ENCODE measurements at regions not wholly inside any gene's neighbourhood (a gene's known extent, or its start where the extent isn't known, plus 50 kb on each side); places are given as distances from the start of the nearest gene placed in this dataset.

GRCh38 chrY:19055232-19056137 lies 281.9 kb upstream of the HSFY2 start:
- TF ChIP-seq, protein P1, sequence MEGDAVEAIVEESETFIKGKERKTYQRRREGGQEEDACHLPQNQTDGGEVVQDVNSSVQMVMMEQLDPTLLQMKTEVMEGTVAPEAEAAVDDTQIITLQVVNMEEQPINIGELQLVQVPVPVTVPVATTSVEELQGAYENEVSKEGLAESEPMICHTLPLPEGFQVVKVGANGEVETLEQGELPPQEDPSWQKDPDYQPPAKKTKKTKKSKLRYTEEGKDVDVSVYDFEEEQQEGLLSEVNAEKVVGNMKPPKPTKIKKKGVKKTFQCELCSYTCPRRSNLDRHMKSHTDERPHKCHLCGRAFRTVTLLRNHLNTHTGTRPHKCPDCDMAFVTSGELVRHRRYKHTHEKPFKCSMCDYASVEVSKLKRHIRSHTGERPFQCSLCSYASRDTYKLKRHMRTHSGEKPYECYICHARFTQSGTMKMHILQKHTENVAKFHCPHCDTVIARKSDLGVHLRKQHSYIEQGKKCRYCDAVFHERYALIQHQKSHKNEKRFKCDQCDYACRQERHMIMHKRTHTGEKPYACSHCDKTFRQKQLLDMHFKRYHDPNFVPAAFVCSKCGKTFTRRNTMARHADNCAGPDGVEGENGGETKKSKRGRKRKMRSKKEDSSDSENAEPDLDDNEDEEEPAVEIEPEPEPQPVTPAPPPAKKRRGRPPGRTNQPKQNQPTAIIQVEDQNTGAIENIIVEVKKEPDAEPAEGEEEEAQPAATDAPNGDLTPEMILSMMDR (IDR thresholded peaks at IDR 0.05) = no peak
- no peak for TF ChIP-seq POLR2A (IDR thresholded peaks at IDR 0.05)
